GM19328 (cell line): ENCODE measurements at regions not wholly inside any gene's neighbourhood (a gene's known extent, or its start where the extent isn't known, plus 50 kb on each side); places are given as distances from the start of the nearest gene placed in this dataset.
"Not testable (repeated sequence)": the region's sequence is repeated elsewhere in the genome, so short reads cannot be mapped to it uniquely, and the experiment has no call there.

ENCODE experiments used
- ATAC-seq: cut with Tn5 transposase; IDR thresholded peaks from one replicate; pipeline ENCODE4 v1.9.1; 2021; ENCODE audit warnings: mild to moderate bottlenecking, moderate library complexity; ENCODE audit not compliant: unreplicated experiment

- no peak for ATAC-seq
Observed at GRCh38 chr5:98514215-98514614, 259.2 kb upstream of the RGMB start.

GRCh38 chr5:98516701-98517100 is 256.8 kb upstream of the RGMB start:
- ATAC-seq, result no peak

GRCh38 chr5:98517560-98518366 is 255.7 kb upstream of the RGMB start:
- no peak for ATAC-seq

DNA sequence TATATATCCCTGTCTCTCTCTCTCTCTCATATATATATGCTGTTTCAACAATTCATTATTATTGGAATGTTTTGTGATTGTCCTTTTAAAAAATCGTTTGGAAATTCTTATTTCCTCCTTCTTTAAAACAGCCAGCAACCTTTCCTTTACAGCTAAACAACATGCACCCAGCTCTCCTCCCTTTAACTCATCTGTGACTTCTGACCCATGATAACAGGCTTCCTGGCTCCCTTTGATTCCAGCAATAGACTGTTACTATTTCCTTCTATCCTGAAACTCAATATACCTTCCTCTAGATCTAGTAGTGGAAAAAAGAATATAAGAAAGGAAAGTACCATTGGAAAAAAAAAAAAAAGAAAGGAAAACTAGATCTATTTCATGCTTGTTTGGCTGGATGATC is 254.7 kb upstream of the RGMB start:
- no peak for ATAC-seq

- no peak for ATAC-seq
Observed at GRCh38 chr5:98519571-98519970, 253.9 kb upstream of the RGMB start.

DNA sequence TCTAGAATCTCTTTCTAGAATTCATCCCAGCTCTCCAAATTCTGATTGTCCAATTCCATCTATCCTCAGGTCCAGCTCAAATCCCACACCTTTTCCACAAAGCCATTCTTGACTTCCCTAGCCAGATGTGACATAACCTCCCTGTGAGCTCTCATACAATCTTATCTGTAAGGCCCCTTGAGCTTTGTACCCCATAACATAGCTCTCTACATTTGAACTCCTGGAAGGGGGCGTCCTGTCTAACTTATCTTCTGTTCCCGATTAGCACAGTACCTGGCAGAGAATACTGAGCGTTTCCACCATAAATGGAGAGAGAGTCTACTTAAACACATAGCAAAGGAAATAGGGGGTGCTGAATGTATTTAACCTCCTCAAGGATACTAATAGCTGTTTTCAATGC is 251.6 kb upstream of the RGMB start:
- ATAC-seq, result no peak

- ATAC-seq, result no peak
Observed at GRCh38 chr5:98524773-98525172, 248.7 kb upstream of the RGMB start.

DNA sequence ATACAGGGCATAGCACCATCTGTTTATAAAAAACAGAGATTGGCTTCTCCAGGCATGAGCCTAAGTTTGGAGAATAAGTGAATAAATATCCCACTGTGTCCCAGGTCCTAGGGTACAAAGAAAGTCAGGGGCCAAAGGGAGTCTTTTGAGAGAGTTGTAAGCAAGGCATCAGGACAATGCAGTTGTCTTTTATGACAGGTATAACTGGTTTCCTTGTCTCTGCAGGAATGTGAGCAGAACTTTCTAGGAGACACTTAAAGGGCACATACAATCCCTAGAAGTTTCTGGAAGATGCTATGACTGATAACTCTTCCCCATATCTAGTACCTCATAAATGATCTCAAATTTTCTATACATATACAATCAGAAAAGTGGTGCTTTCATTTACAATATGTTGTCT is 245.6 kb upstream of the RGMB start:
- no peak for ATAC-seq

DNA sequence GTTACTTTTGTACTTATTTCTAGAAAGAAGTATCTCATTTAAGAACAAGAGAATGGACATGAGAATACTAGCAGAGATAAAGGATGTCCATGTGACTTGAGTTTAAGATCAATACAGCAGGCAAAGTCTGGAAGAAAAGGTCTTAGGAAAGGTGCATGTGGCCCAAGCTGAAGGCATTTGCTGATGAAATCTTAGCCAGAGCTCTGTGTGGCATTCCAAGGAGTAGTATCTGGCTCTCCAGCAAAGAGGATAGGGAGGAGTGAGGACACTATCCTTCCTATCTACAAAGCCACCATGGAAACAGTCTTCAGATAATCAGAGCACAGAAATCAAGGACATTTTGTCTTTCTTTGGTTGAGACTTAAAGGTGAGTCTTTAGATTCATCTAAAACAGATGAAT is 244.1 kb upstream of the RGMB start:
- ATAC-seq, result no peak

DNA sequence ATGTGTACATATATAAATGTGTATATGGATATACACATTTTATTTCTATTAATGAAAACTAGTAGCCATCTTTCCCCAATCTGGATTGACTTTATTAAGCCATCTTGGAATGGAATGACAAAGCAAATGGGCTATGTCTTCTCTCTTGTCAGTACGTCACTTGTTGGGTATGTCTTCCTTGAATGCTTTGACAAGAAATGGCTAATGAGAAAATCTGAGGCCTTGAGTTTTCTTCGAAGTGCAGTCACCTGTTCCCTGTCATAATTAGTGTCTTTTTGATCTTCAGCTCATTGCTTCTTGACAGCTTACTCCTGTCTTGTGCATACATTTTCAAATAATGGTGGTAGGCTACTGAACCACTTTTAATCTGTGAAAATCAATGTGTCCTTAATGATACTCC is 243.2 kb upstream of the RGMB start:
- ATAC-seq, result no peak

- ATAC-seq, result no peak
Observed at GRCh38 chr5:98535901-98536300, 237.6 kb upstream of the RGMB start.

GRCh38 chr5:98540056-98540455 is 233.4 kb upstream of the RGMB start:
- ATAC-seq, result no peak

DNA sequence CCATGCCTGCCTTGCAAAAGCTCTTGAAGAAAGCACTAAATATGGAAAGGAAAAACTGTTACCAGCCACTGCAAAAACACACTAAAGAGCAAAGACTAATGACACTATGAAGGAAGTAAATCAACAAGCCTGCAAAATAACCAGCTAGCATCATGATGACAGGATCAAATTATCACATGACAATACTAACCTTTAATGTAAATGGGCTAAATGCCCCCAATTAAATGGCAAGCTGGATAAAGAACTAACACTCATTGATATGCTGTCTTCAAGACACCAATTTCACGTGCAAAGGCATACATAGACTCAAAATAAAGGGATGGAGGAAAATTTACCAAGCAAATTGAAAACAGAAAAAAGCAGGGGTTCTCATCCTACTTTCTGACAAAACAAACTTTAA is 231.8 kb upstream of the RGMB start:
- ATAC-seq, result no peak

DNA sequence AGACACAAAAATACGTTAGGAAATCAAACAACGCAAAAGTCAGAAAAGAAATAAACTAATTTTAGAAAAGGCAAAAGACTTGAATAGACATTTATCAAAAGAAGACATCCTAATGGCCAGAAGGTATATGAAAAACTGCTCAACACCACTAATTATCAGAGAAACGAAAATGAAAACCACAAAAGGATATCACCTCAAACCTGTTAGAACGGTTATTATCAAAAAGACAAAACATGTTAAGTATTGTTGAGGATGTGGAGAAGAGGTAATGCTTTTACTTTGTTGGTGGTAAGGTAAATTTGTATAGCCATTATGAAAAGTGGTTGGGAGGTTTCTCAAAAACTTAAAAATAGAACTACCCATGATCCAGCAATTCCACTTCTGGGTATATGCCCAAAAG is 230.0 kb upstream of the RGMB start:
- ATAC-seq, result no peak

GRCh38 chr5:98546924-98547323 is 226.5 kb upstream of the RGMB start:
- ATAC-seq, result not testable (repeated sequence)

GRCh38 chr5:98556712-98557111 is 216.8 kb upstream of the RGMB start:
- ATAC-seq, result no peak

- no peak for ATAC-seq
Observed at GRCh38 chr5:98557916-98558315, 215.5 kb upstream of the RGMB start.

GRCh38 chr5:98563885-98564653 is 209.4 kb upstream of the RGMB start:
- no peak for ATAC-seq

DNA sequence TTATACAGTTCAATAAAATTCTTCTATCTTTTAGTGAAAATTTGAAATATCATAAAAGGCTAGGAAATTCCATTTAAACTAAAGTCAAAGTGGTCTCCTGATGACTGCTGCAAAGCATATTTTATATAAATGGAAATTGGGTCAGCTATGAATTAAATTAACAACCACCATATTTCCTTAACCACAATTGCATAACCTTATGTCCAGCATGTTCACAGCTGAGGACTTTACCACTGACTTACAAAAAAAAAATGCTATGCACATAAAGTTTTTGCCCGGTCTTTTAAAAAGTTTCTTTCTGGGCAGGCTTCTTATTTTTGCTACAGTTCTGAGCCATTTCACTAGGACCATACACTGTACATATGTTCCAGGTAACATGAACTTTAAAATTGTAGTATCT is 208.6 kb upstream of the RGMB start:
- no peak for ATAC-seq

DNA sequence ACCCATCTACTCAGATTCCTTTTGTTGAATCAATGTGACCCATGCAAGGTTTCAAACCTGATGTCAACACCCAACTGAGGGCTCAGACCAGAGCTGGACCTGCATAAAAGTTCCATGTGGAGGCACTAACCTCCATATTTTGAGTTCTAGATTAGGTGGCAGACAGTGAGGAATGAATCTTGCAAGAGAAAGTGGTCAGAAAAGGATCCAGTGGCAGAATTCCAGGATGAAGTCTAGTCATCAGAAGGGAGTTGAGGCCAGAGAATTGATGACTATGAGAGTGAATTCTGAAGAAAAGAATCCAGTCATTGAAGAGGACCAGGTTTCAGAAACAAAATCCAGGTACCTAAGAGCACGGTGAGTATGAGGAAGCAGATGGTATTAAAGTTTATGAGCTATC is 205.1 kb upstream of the RGMB start:
- no peak for ATAC-seq

- no peak for ATAC-seq
Observed at GRCh38 chr5:98569288-98569687, 204.2 kb upstream of the RGMB start.

- ATAC-seq, result no peak
Observed at GRCh38 chr5:98570010-98570409, 203.5 kb upstream of the RGMB start.
